H9 (cell line): ENCODE measurements at regions not wholly inside any gene's neighbourhood (a gene's known extent, or its start where the extent isn't known, plus 50 kb on each side); places are given as distances from the start of the nearest gene placed in this dataset.

ENCODE experiments used
- DNase-seq: peaks from one replicate; pipeline ENCODE4 v3.0.0-alpha.2; 2017
- H2AFZ ChIP-seq: one replicate; pipeline ENCODE4 v1.6.1; 2013; ENCODE audit warnings: mild to moderate bottlenecking, low read length, control low read depth, moderate library complexity
- H2AK5ac ChIP-seq: 2 replicates; pipeline ENCODE4 v1.6.1; 2013; ENCODE audit warnings: low read length, control low read depth, mixed read lengths; ENCODE audit not compliant: insufficient read length
- H2BK120ac ChIP-seq: one replicate; pipeline ENCODE4 v1.6.1; 2013; ENCODE audit warnings: low read depth, mild to moderate bottlenecking, low read length, control low read depth, inconsistent platforms; ENCODE audit not compliant: poor library complexity, severe bottlenecking
- H2BK12ac ChIP-seq: 2 replicates; pipeline ENCODE4 v1.6.1; 2013; ENCODE audit warnings: low read length, control low read depth, mixed read lengths, low read depth; ENCODE audit not compliant: insufficient read length
- H2BK15ac ChIP-seq: 2 replicates; pipeline ENCODE4 v1.6.1; 2013; ENCODE audit warnings: low read depth, low read length, control low read depth
- H2BK20ac ChIP-seq: one replicate; pipeline ENCODE4 v1.6.1; 2013; ENCODE audit warnings: low read depth, mild to moderate bottlenecking, low read length, control low read depth, inconsistent platforms; ENCODE audit not compliant: poor library complexity, severe bottlenecking
- H2BK5ac ChIP-seq: 2 replicates; pipeline ENCODE4 v1.6.1; 2013; ENCODE audit warnings: low read length, control low read depth, mixed read lengths; ENCODE audit not compliant: insufficient read length
- H3K14ac ChIP-seq: 2 replicates; pipeline ENCODE4 v1.6.1; 2013; ENCODE audit warnings: low read length, control low read depth; ENCODE audit not compliant: insufficient read depth
- H3K18ac ChIP-seq: 2 replicates; pipeline ENCODE4 v1.6.1; 2013; ENCODE audit warnings: low read depth, mild to moderate bottlenecking, mixed read lengths, low read length, control low read depth; ENCODE audit not compliant: insufficient read length
- H3K23ac ChIP-seq: 2 replicates; pipeline ENCODE4 v1.6.1; 2013; ENCODE audit warnings: low read length, control low read depth, mixed read lengths, low read depth; ENCODE audit not compliant: insufficient read length
- H3K23me2 ChIP-seq: 2 replicates; pipeline ENCODE4 v1.6.1; 2013; ENCODE audit warnings: low read depth, mild to moderate bottlenecking, mixed read lengths, low read length, control low read depth; ENCODE audit not compliant: insufficient read length, poor library complexity, severe bottlenecking
- H3K27ac ChIP-seq: 2 replicates; pipeline ENCODE4 v1.5.1; 2013; ENCODE audit warnings: low read length, control low read depth, mixed read lengths, low read depth; ENCODE audit not compliant: insufficient read length
- H3K27me3 ChIP-seq: 2 replicates; pipeline ENCODE4 v1.6.1; 2013; ENCODE audit warnings: low read length, control low read depth, inconsistent platforms; ENCODE audit not compliant: insufficient read depth
- H3K4ac ChIP-seq: 2 replicates; pipeline ENCODE4 v1.6.1; 2013; ENCODE audit warnings: low read depth, mild to moderate bottlenecking, control low read depth, inconsistent platforms, low read length, moderate library complexity
- H3K4me1 ChIP-seq: 2 replicates; pipeline ENCODE4 v1.6.1; 2013; ENCODE audit warnings: low read length, control low read depth, inconsistent platforms; ENCODE audit not compliant: insufficient read depth
- H3K4me2 ChIP-seq: 2 replicates; pipeline ENCODE4 v1.6.1; 2013; ENCODE audit warnings: low read length, control low read depth, mixed read lengths; ENCODE audit not compliant: insufficient read length, insufficient read depth
- H3K56ac ChIP-seq: 2 replicates; pipeline ENCODE4 v1.6.1; 2013; ENCODE audit warnings: low read depth, mild to moderate bottlenecking, mixed read lengths, low read length, control low read depth; ENCODE audit not compliant: insufficient read length
- H3K79me1 ChIP-seq: 2 replicates; pipeline ENCODE4 v1.6.1; 2013; ENCODE audit warnings: low read depth, mild to moderate bottlenecking, moderate library complexity, low read length, control low read depth, inconsistent platforms; ENCODE audit not compliant: insufficient read depth, poor library complexity, severe bottlenecking
- H3K79me2 ChIP-seq: 2 replicates; pipeline ENCODE4 v1.6.1; 2013; ENCODE audit warnings: low read length, control low read depth, inconsistent platforms; ENCODE audit not compliant: insufficient read depth
- H3K9ac ChIP-seq: 2 replicates; pipeline ENCODE4 v1.6.1; 2013; ENCODE audit warnings: low read length, control low read depth, mixed read lengths; ENCODE audit not compliant: insufficient read length; ENCODE audit errors: extremely low read depth
- H3K9me3 ChIP-seq: one replicate; pipeline ENCODE4 v1.6.1; 2013; ENCODE audit warnings: low read depth, low read length, inconsistent platforms; ENCODE audit not compliant: control insufficient read depth
- H3T11ph ChIP-seq: one replicate; pipeline ENCODE4 v1.6.1; 2013; ENCODE audit warnings: mild to moderate bottlenecking, low read length, control low read depth, inconsistent platforms
- H4K20me1 ChIP-seq: one replicate; pipeline ENCODE4 v1.6.1; 2013; ENCODE audit not compliant: control insufficient read depth, insufficient read length, insufficient read depth
- H4K5ac ChIP-seq: 2 replicates; pipeline ENCODE4 v1.6.1; 2013; ENCODE audit warnings: low read depth, mild to moderate bottlenecking, mixed read lengths, low read length, control low read depth; ENCODE audit not compliant: insufficient read length
- H4K8ac ChIP-seq: replicated peaks from 2 replicates; pipeline ENCODE4 v1.6.1; 2013; ENCODE audit warnings: low read length, control low read depth, mixed read lengths, low read depth; ENCODE audit not compliant: insufficient read length
- H4K91ac ChIP-seq: 2 replicates; pipeline ENCODE4 v1.6.1; 2013; ENCODE audit warnings: low read depth, mild to moderate bottlenecking, moderate library complexity, mixed read lengths, low read length, control low read depth; ENCODE audit not compliant: insufficient read length
- H3K27ac Mint-ChIP-seq, 3 experiments: 2 replicates in 2 of 3; 3 replicates in 1 of 3; pipeline ENCODE4 v1.8.0; 2020 to 2021; ENCODE audit warnings: mixed read lengths in 3 of 3, mild to moderate bottlenecking in 1 of 3, moderate library complexity in 1 of 3
- H3K27me3 Mint-ChIP-seq: 2 replicates; pipeline ENCODE4 v1.8.0; 2021; ENCODE audit warnings: low read depth, mild to moderate bottlenecking, moderate library complexity, mixed read lengths
- H3K36me3 Mint-ChIP-seq, 3 experiments: 2 replicates in 2 of 3; 3 replicates in 1 of 3; pipeline ENCODE4 v1.8.0; 2020 to 2021; ENCODE audit warnings: low read depth in 3 of 3, mixed read lengths in 3 of 3; ENCODE audit not compliant: insufficient read depth in 1 of 3
- H3K4me1 Mint-ChIP-seq, 2 experiments: 2 replicates each; pipeline ENCODE4 v1.8.0; 2020; ENCODE audit warnings: mixed read lengths in 2 of 2
- H3K4me3 Mint-ChIP-seq, 2 experiments: 2 replicates in 1 of 2; 3 replicates in 1 of 2; pipeline ENCODE4 v1.8.0; 2020 to 2021; ENCODE audit warnings: mild to moderate bottlenecking in 2 of 2, mixed read lengths in 2 of 2, moderate library complexity in 1 of 2
- H3K9me3 Mint-ChIP-seq, 2 experiments: 2 replicates in 1 of 2; 3 replicates in 1 of 2; pipeline ENCODE4 v1.8.0; 2020; ENCODE audit warnings: mild to moderate bottlenecking in 2 of 2, mixed read lengths in 2 of 2, moderate library complexity in 1 of 2
- WGBS: extraction: QIAGEN DNeasy Blood & Tissue Kit; methylation state at CpG from one replicate; pipeline ENCODE4 v1.1.7; 2013; ENCODE audit warnings: missing lambda C conversion rate, low lambda C conversion rate, mixed read lengths; ENCODE audit not compliant: insufficient read length; ENCODE audit errors: extremely low coverage; 5-methylcytosine and 5-hydroxymethylcytosine counted together
- TF ChIP-seq, protein P1 (sequence below): fragments of 200-600 bp; sonication (generic); conservative IDR thresholded peaks from 3 replicates; pipeline ENCODE4 v1.8.0; 2021; ENCODE audit warnings: antibody characterized with exemption, mild to moderate bottlenecking

DNA sequence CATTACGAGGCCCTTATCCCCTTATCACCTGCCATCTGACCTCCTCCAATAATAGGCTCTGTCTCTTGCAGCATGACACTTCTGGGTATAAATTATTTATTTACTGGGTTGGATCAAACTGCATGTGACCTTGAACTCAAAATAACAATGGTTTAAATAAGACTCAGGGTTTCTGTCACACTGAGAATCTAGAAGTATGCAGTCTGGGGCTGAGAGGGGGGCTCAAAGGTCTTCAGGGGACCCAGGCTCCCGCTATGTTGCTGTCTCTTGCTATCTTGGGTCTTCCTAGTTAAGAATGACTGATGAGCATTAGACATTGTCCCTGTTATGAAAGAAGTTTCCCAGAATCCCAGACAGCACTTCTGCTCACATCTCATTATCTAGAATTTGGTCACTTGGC is 133.5 kb downstream of the URB2 start:
- Histone ChIP-seq H4K5ac (no peak overlapping the region), H3K27ac (no peak overlapping the region)
- no peaks in the 10 kb centered on the region for H3K9me3 Mint-ChIP-seq

More for the DNA sequence above, 133.5 kb downstream of the URB2 start:
- Histone ChIP-seq H4K20me1 (no peaks in the 10 kb centered on the region), H4K91ac (no peak overlapping the region), H3K56ac (no peak overlapping the region), H3K79me1 (no peaks in the 10 kb centered on the region), H3K79me2 (no peaks in the 10 kb centered on the region), H3K18ac (no peak overlapping the region), H2BK5ac (no peak overlapping the region), H3K4me1 (no peaks in the 10 kb centered on the region), H3K23ac (no peak overlapping the region), H4K8ac (no peak overlapping the region), H3K9ac (no peak overlapping the region), H3K14ac (no peak overlapping the region), H2AFZ (no peak overlapping the region), H3K4me2 (no peak overlapping the region), H3K23me2 (no peaks in the 10 kb centered on the region), H3K27me3 (no peaks in the 10 kb centered on the region), H2BK12ac (no peak overlapping the region), H2BK20ac (no peak overlapping the region), H3T11ph (no peak overlapping the region), H2BK120ac (no peak overlapping the region), H3K9me3 (no peaks in the 10 kb centered on the region), H2BK15ac (no peak overlapping the region), H3K4ac (no peak overlapping the region), H2AK5ac (no peak overlapping the region)
- H3K4me3 Mint-ChIP-seq, result no peak overlapping the region
- peaks cover 5% of the 10 kb centered on the region for H3K27me3 Mint-ChIP-seq
- DNase-seq, result no peak
- no CpG with 5 or more reads among the region's 2 CpGs for WGBS
- H3K4me1 Mint-ChIP-seq, result no peaks in the 10 kb centered on the region
- TF ChIP-seq, protein P1, sequence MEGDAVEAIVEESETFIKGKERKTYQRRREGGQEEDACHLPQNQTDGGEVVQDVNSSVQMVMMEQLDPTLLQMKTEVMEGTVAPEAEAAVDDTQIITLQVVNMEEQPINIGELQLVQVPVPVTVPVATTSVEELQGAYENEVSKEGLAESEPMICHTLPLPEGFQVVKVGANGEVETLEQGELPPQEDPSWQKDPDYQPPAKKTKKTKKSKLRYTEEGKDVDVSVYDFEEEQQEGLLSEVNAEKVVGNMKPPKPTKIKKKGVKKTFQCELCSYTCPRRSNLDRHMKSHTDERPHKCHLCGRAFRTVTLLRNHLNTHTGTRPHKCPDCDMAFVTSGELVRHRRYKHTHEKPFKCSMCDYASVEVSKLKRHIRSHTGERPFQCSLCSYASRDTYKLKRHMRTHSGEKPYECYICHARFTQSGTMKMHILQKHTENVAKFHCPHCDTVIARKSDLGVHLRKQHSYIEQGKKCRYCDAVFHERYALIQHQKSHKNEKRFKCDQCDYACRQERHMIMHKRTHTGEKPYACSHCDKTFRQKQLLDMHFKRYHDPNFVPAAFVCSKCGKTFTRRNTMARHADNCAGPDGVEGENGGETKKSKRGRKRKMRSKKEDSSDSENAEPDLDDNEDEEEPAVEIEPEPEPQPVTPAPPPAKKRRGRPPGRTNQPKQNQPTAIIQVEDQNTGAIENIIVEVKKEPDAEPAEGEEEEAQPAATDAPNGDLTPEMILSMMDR, result no peak
- H3K36me3 Mint-ChIP-seq, result no peaks in the 10 kb centered on the region
- no peak overlapping the region for H3K27ac Mint-ChIP-seq
